Nephron (organoid): ENCODE measurements at regions not wholly inside any gene's neighbourhood (a gene's known extent, or its start where the extent isn't known, plus 50 kb on each side); places are given as distances from the start of the nearest gene placed in this dataset.
"Not testable (repeated sequence)": the region's sequence is repeated elsewhere in the genome, so short reads cannot be mapped to it uniquely, and the experiment has no call there.

Experiments
- H3K27ac Mint-ChIP-seq, 3 experiments: 2 replicates each; pipeline ENCODE4 v1.8.0; 2020; ENCODE audit warnings: mixed read lengths in 3 of 3, mild to moderate bottlenecking in 2 of 3, moderate library complexity in 1 of 3
- H3K27me3 Mint-ChIP-seq: 2 replicates; pipeline ENCODE4 v1.8.0; 2021; ENCODE audit warnings: low read depth, mild to moderate bottlenecking, moderate library complexity, mixed read lengths
- H3K36me3 Mint-ChIP-seq: 2 replicates; pipeline ENCODE4 v1.8.0; 2020; ENCODE audit warnings: low read depth, mixed read lengths
- H3K4me1 Mint-ChIP-seq: 2 replicates; pipeline ENCODE4 v1.8.0; 2020; ENCODE audit warnings: mixed read lengths
- H3K4me3 Mint-ChIP-seq, 3 experiments: 2 replicates each; pipeline ENCODE4 v1.8.0; 2020; ENCODE audit warnings: mild to moderate bottlenecking in 3 of 3, mixed read lengths in 3 of 3, moderate library complexity in 2 of 3
- H3K9me3 Mint-ChIP-seq: 2 replicates; pipeline ENCODE4 v1.8.0; 2020; ENCODE audit warnings: mixed read lengths
- TF ChIP-seq, protein P1 (sequence below), 3 experiments: fragments of 200-600 bp; sonication (generic); IDR thresholded peaks; one replicate each; pipeline ENCODE4 v1.5.0; 2021; ENCODE audit warnings: antibody characterized with exemption in 3 of 3; ENCODE audit not compliant: unreplicated experiment in 3 of 3

DNA sequence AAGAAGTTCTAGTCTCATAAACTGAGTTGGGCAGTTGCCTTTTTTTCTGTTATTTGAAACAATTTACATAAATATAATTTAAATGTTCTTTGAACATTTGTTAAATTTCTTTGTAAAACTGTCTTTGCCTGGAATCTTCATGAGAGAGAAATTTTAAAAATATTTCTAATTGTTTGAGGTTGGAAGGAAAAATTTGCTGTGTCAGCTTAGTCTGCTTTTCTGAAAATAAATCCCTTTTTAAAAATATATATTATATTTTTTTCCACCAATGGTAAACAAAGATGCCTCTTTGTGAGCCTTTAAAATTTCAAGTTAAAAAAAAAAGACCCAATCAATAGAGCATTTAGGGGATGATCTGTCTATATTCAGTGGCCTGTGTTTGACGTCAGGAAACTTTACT lies 542.7 kb downstream of the KIF4B start:
- H3K27ac Mint-ChIP-seq = no peak overlapping the region
- H3K27me3 Mint-ChIP-seq = no peaks in the 10 kb centered on the region
- H3K4me3 Mint-ChIP-seq = no peak overlapping the region
- H3K4me1 Mint-ChIP-seq = no peaks in the 10 kb centered on the region
- TF ChIP-seq, protein P1, sequence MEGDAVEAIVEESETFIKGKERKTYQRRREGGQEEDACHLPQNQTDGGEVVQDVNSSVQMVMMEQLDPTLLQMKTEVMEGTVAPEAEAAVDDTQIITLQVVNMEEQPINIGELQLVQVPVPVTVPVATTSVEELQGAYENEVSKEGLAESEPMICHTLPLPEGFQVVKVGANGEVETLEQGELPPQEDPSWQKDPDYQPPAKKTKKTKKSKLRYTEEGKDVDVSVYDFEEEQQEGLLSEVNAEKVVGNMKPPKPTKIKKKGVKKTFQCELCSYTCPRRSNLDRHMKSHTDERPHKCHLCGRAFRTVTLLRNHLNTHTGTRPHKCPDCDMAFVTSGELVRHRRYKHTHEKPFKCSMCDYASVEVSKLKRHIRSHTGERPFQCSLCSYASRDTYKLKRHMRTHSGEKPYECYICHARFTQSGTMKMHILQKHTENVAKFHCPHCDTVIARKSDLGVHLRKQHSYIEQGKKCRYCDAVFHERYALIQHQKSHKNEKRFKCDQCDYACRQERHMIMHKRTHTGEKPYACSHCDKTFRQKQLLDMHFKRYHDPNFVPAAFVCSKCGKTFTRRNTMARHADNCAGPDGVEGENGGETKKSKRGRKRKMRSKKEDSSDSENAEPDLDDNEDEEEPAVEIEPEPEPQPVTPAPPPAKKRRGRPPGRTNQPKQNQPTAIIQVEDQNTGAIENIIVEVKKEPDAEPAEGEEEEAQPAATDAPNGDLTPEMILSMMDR (IDR thresholded peaks at IDR 0.05; ENCODE audit: unreplicated experiment in 3 of 3) = no peak
- H3K36me3 Mint-ChIP-seq = no peaks in the 10 kb centered on the region
- H3K9me3 Mint-ChIP-seq = no peaks in the 10 kb centered on the region

DNA sequence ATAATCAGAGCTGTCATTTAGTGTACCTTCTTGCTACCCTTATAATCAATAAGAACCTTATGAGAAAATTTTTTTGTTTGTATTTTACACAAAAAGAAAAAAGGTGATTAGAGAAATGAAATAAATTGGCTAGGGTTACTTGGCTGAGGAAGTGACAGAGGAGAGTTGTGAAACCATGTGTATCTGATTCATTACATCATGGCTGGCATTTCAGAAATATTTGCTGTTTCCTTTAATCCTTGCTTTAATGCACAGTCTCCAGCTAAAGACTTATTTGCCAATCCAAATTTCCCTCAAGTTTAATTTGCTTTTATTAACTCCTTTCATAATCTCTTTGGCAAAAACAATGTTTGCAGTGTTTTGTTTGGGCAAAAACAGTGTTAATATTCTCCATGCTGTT lies 543.1 kb downstream of the KIF4B start:
- Mint-ChIP-seq H3K4me3 (no peak overlapping the region), H3K27me3 (no peaks in the 10 kb centered on the region), H3K36me3 (no peaks in the 10 kb centered on the region), H3K27ac (no peak overlapping the region), H3K9me3 (no peaks in the 10 kb centered on the region), H3K4me1 (no peaks in the 10 kb centered on the region)
- TF ChIP-seq, protein P1 (IDR thresholded peaks at IDR 0.05; ENCODE audit: unreplicated experiment in 3 of 3) = no peak

DNA sequence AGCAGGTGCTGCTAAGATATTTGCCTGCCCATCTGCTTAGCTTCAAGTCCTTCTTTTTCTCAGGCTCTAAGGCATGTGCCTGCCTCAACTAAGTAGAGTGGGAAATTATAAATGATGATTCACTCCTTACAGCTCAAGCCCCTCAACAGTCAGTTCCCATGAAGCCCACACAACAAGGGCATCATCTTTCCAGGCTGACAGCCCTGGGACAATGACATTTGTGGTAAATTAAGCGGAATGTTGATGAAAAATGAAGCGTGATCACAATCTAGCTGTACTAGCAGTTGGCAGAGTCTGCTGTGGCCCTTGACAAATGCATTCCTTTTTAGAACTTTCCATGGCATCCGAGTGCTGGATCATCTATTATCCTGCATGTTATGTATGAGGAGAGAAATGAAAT lies 548.6 kb downstream of the KIF4B start:
- Mint-ChIP-seq H3K4me1 (no peaks in the 10 kb centered on the region), H3K9me3 (peaks cover 4% of the 10 kb centered on the region), H3K36me3 (no peaks in the 10 kb centered on the region), H3K4me3 (no peak overlapping the region), H3K27me3 (no peaks in the 10 kb centered on the region), H3K27ac (no peak overlapping the region)
- TF ChIP-seq, protein P1 (IDR thresholded peaks at IDR 0.05; ENCODE audit: unreplicated experiment in 3 of 3) = no peak

DNA sequence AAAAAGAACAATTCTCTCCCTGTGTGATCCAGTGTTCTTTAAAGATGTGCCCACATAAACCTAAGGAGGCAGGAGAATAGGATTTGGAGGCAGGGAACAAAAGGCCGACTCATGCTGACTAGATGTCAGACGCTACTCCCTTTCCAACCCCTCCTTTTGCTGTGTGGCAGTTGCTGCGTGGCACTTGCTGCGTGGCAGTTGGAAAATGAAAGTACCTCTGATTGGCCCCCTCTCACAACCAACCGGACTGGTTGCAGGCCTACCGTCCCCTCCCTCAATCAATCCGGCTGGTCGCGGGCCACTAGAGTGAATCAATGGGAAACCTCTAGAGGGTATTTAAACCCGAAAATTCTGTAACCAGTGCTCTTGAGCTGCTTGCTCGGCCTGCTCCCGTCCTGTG lies 551.0 kb downstream of the KIF4B start:
- H3K4me1 Mint-ChIP-seq = no peaks in the 10 kb centered on the region
- H3K27me3 Mint-ChIP-seq = no peaks in the 10 kb centered on the region
- H3K4me3 Mint-ChIP-seq = no peak overlapping the region
- no peaks in the 10 kb centered on the region for H3K36me3 Mint-ChIP-seq
- TF ChIP-seq, protein P1 (IDR thresholded peaks at IDR 0.05; ENCODE audit: unreplicated experiment in 3 of 3) = no peak
- H3K9me3 Mint-ChIP-seq = peaks cover 6% of the 10 kb centered on the region
- H3K27ac Mint-ChIP-seq = no peak overlapping the region

DNA sequence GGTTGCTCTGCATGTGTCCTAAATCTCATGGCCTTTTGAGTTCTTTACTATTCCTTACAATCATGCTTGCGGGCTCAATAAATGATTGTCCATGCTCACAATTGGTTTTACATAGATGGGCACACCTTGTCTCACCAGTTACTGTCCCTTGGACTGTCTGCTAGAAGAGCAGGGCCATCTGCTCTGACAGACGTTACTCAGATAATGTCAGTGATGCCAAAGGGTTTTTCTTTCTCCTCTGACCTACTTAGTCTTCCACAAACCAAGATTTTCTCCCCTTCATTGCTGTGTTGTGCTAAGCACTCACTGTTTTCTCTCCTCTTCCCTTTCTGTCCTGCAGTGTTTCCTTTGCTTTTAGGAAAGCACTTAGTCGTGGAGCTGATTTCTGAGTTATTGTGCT lies 562.3 kb downstream of the KIF4B start:
- Mint-ChIP-seq H3K9me3 (peaks cover 6% of the 10 kb centered on the region), H3K36me3 (no peaks in the 10 kb centered on the region), H3K4me3 (no peak overlapping the region), H3K27ac (no peak overlapping the region), H3K4me1 (no peaks in the 10 kb centered on the region), H3K27me3 (no peaks in the 10 kb centered on the region)
- TF ChIP-seq, protein P1 (IDR thresholded peaks at IDR 0.05; ENCODE audit: unreplicated experiment in 3 of 3) = no peak

DNA sequence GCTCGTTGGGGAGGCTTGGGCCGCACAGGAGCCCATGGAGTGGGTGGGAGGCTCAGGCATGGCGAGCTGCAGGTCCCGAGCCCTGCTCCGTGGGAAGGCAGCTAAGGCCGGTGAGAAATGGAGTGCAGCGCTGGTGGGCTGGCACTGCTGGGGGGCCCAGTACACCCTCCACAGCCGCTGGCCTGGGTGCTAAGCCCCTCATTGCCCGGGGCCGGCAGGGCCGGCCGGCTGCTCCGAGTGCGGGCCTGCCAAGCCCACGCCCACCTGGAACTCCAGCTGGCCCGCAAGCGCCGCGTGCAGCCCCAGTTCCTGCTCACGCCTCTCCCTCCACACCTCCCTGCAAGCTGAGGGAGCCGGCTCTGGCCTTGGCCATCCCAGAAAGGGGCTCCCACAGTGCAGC lies 573.3 kb downstream of the KIF4B start:
- H3K27me3 Mint-ChIP-seq, H3K9me3 Mint-ChIP-seq, H3K27ac Mint-ChIP-seq, H3K36me3 Mint-ChIP-seq, H3K4me3 Mint-ChIP-seq, H3K4me1 Mint-ChIP-seq: not testable (repeated sequence)

DNA sequence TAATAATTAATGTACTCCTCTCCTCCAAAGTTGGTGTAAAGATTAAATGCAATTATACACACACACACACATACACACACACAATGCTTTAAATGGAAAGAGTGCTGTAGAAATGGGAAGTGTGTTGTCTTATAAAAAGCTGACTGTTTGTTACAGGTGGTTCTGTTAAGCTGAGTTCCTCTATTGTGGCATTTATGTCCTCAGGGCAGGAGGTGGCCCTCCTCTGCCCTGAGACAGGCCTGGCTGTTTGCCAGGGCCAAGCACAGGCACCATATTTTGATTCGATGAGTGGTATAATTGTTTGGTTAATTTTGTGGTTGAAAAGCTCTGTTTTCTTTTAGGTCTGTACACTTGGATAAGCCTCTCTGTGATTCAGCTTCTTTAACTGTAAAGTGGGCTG lies 573.9 kb downstream of the KIF4B start:
- Mint-ChIP-seq H3K27me3 (no peaks in the 10 kb centered on the region), H3K9me3 (no peaks in the 10 kb centered on the region), H3K36me3 (no peaks in the 10 kb centered on the region)

More for the DNA sequence above, 573.9 kb downstream of the KIF4B start:
- Mint-ChIP-seq H3K27ac (no peak overlapping the region), H3K4me3 (no peak overlapping the region), H3K4me1 (no peaks in the 10 kb centered on the region)
- TF ChIP-seq, protein P1 (IDR thresholded peaks at IDR 0.05; ENCODE audit: unreplicated experiment in 3 of 3) = no peak
